ENCODE measurements at regions not wholly inside any gene's neighbourhood (a gene's known extent, or its start where the extent isn't known, plus 50 kb on each side); places are given as distances from the start of the nearest gene placed in this dataset.

GRCh38 chr1:173356191-173356762, 120.9 kb upstream of the PRDX6 start:
- in situ Hi-C loops (cut with MboI) (no loop called here), intact Hi-C loops (cut with micrococcal nuclease; ENCODE audit: unreplicated experiment) (no loop called here)
- Histone ChIP-seq H4K20me1 (ENCODE audit: control insufficient read depth, insufficient read depth) (no peaks in the 10 kb centered on the region), H3K4me1 (ENCODE audit: control insufficient read depth, insufficient read depth, low read length) (peaks cover 35% of the 10 kb centered on the region), H3K4me2 (ENCODE audit: control insufficient read depth, insufficient read depth) (peak overlapping the region; percentile 89), H3K36me3 (ENCODE audit: control insufficient read depth in 2 of 2, insufficient read depth in 2 of 2, low read length in 1 of 2) (no peaks in the 10 kb centered on the region; a peak in 1 of 4 replicates), H3K4me3 (peak overlapping the region; percentile 12; the same call in 1 of the 2 replicates), H3K9ac (ENCODE audit: control insufficient read depth, insufficient read depth, low read length) (peak overlapping the region; percentile 55; the same call in 1 of the 2 replicates), H2AFZ (ENCODE audit: control insufficient read depth, low read depth, low read length) (no peak overlapping the region), H3K9me3 (replicated peaks; ENCODE audit: control insufficient read depth, insufficient read depth, low read length) (peaks cover 8% of the 10 kb centered on the region; the same call in 2 of the 3 replicates), H3K27me3 (replicated peaks in 1 of 2; ENCODE audit: control insufficient read depth in 2 of 2, insufficient read depth in 2 of 2, low read length in 1 of 2) (no peaks in the 10 kb centered on the region), H3K79me2 (ENCODE audit: control insufficient read depth, insufficient read depth, low read length) (no peaks in the 10 kb centered on the region), H3K27ac (ENCODE audit: control insufficient read depth, insufficient read depth) (peak overlapping the region; percentile 75)
- ChIA-PET SMC1A (ENCODE audit: uncharacterized antibody, unreplicated experiment) (interaction anchor here (0.8 to 1.6 kb wide), 16 partner anchors 8 to 612 kb away, joined by 3 to 10 read pairs (median 4); no protein-coding TSS in a partner anchor), RAD21 (ENCODE audit: unreplicated experiment) (interaction anchor here (0.8 to 1.6 kb wide), 9 partner anchors 24 to 151 kb away, joined by 3 to 6 read pairs (median 3); no protein-coding TSS in a partner anchor), POLR2A (interaction anchor here (0.8 to 1.1 kb wide), 2 partner anchors 52 to 59 kb away, joined by 3 read pairs; no protein-coding TSS in a partner anchor), CTCF (interaction anchor here (1.2 to 1.6 kb wide), 2 partner anchors 74 to 151 kb away, joined by 4 to 7 read pairs; no protein-coding TSS in a partner anchor)
- ATAC-seq (peak; percentile 71), FAIRE-seq (no peak), DNase-seq (ENCODE audit: low read depth, low spot score) (peak; percentile 21)
- BruUV-seq (replicated peaks), result no TSS peak
- 2% methylated on average over 2 of the region's 2 CpGs for WGBS (ENCODE audit: insufficient coverage, insufficient replicate concordance, low lambda C conversion rate, missing lambda C conversion rate)
- TF ChIP-seq CHD4 (IDR thresholded peaks at IDR 0.05) (no peak), PAX8 (IDR thresholded peaks at IDR 0.05) (no peak), ATF7 (IDR thresholded peaks at IDR 0.05; ENCODE audit: low read depth) (0 out of 2 replicates have a peak, but pooled peaks have one; percentile 16), JUNB (IDR thresholded peaks at IDR 0.05) (peak; percentile 55), CHD1 (IDR thresholded peaks at IDR 0.05; ENCODE audit: low read depth, low read length) (no peak), LARP7 (IDR thresholded peaks at IDR 0.05) (no peak), ZBTB4 (CRISPR knock-in tag; IDR thresholded peaks at IDR 0.05) (no peak), MTA3 (IDR thresholded peaks at IDR 0.05; ENCODE audit: borderline replicate concordance, low read length) (no peak), SUPT20H (IDR thresholded peaks at IDR 0.05; ENCODE audit: borderline replicate concordance, control insufficient read depth, low read depth, low read length) (no peak), CTCF (IDR thresholded peaks at IDR 0.05 in 2 of 3, conservative IDR thresholded peaks at IDR 0.05 in 1 of 3; ENCODE audit: control insufficient read depth in 2 of 3, extremely low read depth in 1 of 3, insufficient read depth in 1 of 3, low read depth in 3 of 3, low read length in 3 of 3) (no peak), CBX5 (IDR thresholded peaks at IDR 0.05; ENCODE audit: low read depth) (no peak), ZNF274 (IDR thresholded peaks at IDR 0.05; ENCODE audit: insufficient read depth, insufficient read length) (no peak), PAX5 (IDR thresholded peaks at IDR 0.05; ENCODE audit: borderline replicate concordance, low read depth, low read length) (peak; percentile 68), RUNX3 (IDR thresholded peaks at IDR 0.05; ENCODE audit: low read length) (peak; percentile 78), NFIC (IDR thresholded peaks at IDR 0.05; ENCODE audit: low read depth, low read length) (peak; percentile 59)
- TF ChIP-seq, protein P1, sequence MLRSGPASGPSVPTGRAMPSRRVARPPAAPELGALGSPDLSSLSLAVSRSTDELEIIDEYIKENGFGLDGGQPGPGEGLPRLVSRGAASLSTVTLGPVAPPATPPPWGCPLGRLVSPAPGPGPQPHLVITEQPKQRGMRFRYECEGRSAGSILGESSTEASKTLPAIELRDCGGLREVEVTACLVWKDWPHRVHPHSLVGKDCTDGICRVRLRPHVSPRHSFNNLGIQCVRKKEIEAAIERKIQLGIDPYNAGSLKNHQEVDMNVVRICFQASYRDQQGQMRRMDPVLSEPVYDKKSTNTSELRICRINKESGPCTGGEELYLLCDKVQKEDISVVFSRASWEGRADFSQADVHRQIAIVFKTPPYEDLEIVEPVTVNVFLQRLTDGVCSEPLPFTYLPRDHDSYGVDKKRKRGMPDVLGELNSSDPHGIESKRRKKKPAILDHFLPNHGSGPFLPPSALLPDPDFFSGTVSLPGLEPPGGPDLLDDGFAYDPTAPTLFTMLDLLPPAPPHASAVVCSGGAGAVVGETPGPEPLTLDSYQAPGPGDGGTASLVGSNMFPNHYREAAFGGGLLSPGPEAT (IDR thresholded peaks at IDR 0.05; ENCODE audit: low read depth), result no peak
- TF ChIP-seq, protein P2, sequence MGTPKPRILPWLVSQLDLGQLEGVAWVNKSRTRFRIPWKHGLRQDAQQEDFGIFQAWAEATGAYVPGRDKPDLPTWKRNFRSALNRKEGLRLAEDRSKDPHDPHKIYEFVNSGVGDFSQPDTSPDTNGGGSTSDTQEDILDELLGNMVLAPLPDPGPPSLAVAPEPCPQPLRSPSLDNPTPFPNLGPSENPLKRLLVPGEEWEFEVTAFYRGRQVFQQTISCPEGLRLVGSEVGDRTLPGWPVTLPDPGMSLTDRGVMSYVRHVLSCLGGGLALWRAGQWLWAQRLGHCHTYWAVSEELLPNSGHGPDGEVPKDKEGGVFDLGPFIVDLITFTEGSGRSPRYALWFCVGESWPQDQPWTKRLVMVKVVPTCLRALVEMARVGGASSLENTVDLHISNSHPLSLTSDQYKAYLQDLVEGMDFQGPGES (IDR thresholded peaks at IDR 0.05), result no peak

Measured in GM12878 (cell line).